PC-3 (cell line): ENCODE measurements at regions not wholly inside any gene's neighbourhood (a gene's known extent, or its start where the extent isn't known, plus 50 kb on each side); places are given as distances from the start of the nearest gene placed in this dataset.

Experiments used
- ATAC-seq: fragments of 200-7000 bp; cut with Tn5 transposase; 2 replicates; pipeline ENCODE4 v1.9.1; 2020; ENCODE audit warnings: mild to moderate bottlenecking, moderate library complexity
- BruUV-seq: library from RNA; stranded (reverse); fragments of 400-500 nt; replicated peaks from 2 replicates; lab custom pipeline; 2021; lab: Mats Ljungman, UMichigan
- CTCF ChIA-PET: fragments of 300-600 bp; sonication (Branson Sonifier 250); formaldehyde crosslinking; loops from one replicate; lab custom pipeline; 2022; ENCODE audit warnings: antibody characterized with exemption; lab: Charles Lee
- POLR2A ChIA-PET: fragments of 300-600 bp; sonication (Branson Sonifier 250); formaldehyde crosslinking; loops from one replicate; lab custom pipeline; 2022; ENCODE audit warnings: antibody characterized with exemption; ENCODE audit not compliant: unreplicated experiment; lab: Charles Lee
- DNase-seq: peaks from one replicate; pipeline ENCODE4 v3.0.0-alpha.2; 2015
- H2AFZ ChIP-seq: fragments of 300-600 bp; sonication (generic); 2 replicates; pipeline ENCODE4 v1.6.0; 2016; ENCODE audit warnings: antibody characterized with exemption, low read length
- H3F3A ChIP-seq: fragments of 300-600 bp; sonication (generic); one replicate; pipeline ENCODE4 v1.6.0; 2017; ENCODE audit warnings: antibody characterized with exemption, low read length, control low read depth, mild to moderate bottlenecking; ENCODE audit not compliant: unreplicated experiment
- H3K27ac ChIP-seq: fragments of 300-600 bp; sonication (generic); 2 replicates; pipeline ENCODE4 v1.5.1; 2016; ENCODE audit warnings: mild to moderate bottlenecking, low read length
- H3K27me3 ChIP-seq: fragments of 300-600 bp; sonication (generic); 2 replicates; pipeline ENCODE4 v1.6.1; 2016; ENCODE audit warnings: low read length, mixed read lengths
- H3K36me3 ChIP-seq: fragments of 300-600 bp; sonication (generic); 2 replicates; pipeline ENCODE4 v1.6.1; 2016; ENCODE audit warnings: low read depth, mixed run types, low read length, mixed read lengths
- H3K4me1 ChIP-seq: fragments of 300-600 bp; sonication (generic); 2 replicates; pipeline ENCODE4 v1.5.1; 2016; ENCODE audit warnings: low read length; ENCODE audit not compliant: insufficient read depth
- H3K4me2 ChIP-seq: fragments of 300-600 bp; sonication (generic); 2 replicates; pipeline ENCODE4 v1.6.0; 2016; ENCODE audit warnings: low read length
- H3K4me3 ChIP-seq: fragments of 300-600 bp; sonication (generic); 2 replicates; pipeline ENCODE4 v1.5.1; 2016; ENCODE audit warnings: mild to moderate bottlenecking, low read length, mixed read lengths
- H3K79me2 ChIP-seq: fragments of 300-600 bp; sonication (generic); 2 replicates; pipeline ENCODE4 v1.6.1; 2017; ENCODE audit warnings: low read length, mixed read lengths
- H3K9ac ChIP-seq: fragments of 300-600 bp; sonication (generic); 2 replicates; pipeline ENCODE4 v1.6.0; 2016; ENCODE audit warnings: mild to moderate bottlenecking, low read length
- H3K9me2 ChIP-seq: fragments of 300-600 bp; sonication (generic); replicated peaks from 2 replicates; pipeline ENCODE4 v1.6.1; 2016; ENCODE audit warnings: mixed run types, low read length, mixed read lengths
- H3K9me3 ChIP-seq: fragments of 300-600 bp; sonication (generic); 2 replicates; pipeline ENCODE4 v1.6.1; 2016; ENCODE audit warnings: low read length, mixed read lengths
- H4K20me1 ChIP-seq: fragments of 300-600 bp; sonication (generic); 2 replicates; pipeline ENCODE4 v1.6.1; 2016; ENCODE audit warnings: low read length, mixed read lengths
- CTCF ChIP-seq: fragments of 300-600 bp; sonication (generic); conservative IDR thresholded peaks from 2 replicates; pipeline ENCODE4 v1.5.1; 2017; ENCODE audit warnings: antibody characterized with exemption, low read depth, mild to moderate bottlenecking, low read length
- EZH2 ChIP-seq: fragments of 300-600 bp; sonication (generic); IDR thresholded peaks from one replicate; pipeline ENCODE4 v1.6.1; 2017; ENCODE audit warnings: antibody characterized with exemption, mild to moderate bottlenecking, low read length; ENCODE audit not compliant: unreplicated experiment
- EZH2phosphoT487 ChIP-seq: fragments of 300-600 bp; sonication (generic); IDR thresholded peaks from 2 replicates; pipeline ENCODE4 v1.6.1; 2018; ENCODE audit warnings: mild to moderate bottlenecking, antibody characterized with exemption, low read length, borderline replicate concordance
- intact Hi-C: fragments of 100-400 bp; cut with micrococcal nuclease; formaldehyde crosslinking; loops from 2 replicates; pipeline ENCODE4 v1.9.0; 2023

GRCh38 chr21:22343721-22344120 is 1345.5 kb downstream of the NCAM2 start:
- DNase-seq (no peak), ATAC-seq (no peak)
- CTCF ChIA-PET = no interaction called here
- H3K79me2 ChIP-seq = no peaks in the 10 kb centered on the region
- H4K20me1 ChIP-seq = no peaks in the 10 kb centered on the region
- BruUV-seq = no TSS peak
- no peaks in the 10 kb centered on the region for H3K9me2 ChIP-seq
- H3K36me3 ChIP-seq = no peaks in the 10 kb centered on the region
- no peaks in the 10 kb centered on the region for H3K4me1 ChIP-seq
- peaks cover 9% of the 10 kb centered on the region; the same call in 1 of the 2 replicates for H3K9me3 ChIP-seq
- no peak overlapping the region for H2AFZ ChIP-seq
- H3K4me2 ChIP-seq = no peak overlapping the region
- POLR2A ChIA-PET = no interaction called here
- no peaks in the 10 kb centered on the region for H3K27me3 ChIP-seq
- no peaks in the 10 kb centered on the region for H3F3A ChIP-seq
- no peak overlapping the region for H3K4me3 ChIP-seq
- intact Hi-C loops = no loop called here
- H3K9ac ChIP-seq = no peak overlapping the region
- no peak overlapping the region for H3K27ac ChIP-seq
- TF ChIP-seq EZH2phosphoT487 (no peak), CTCF (no peak), EZH2 (no peak)

- Histone ChIP-seq H3K36me3 (no peaks in the 10 kb centered on the region), H3K27ac (no peak overlapping the region), H3K4me3 (no peak overlapping the region), H3K27me3 (no peaks in the 10 kb centered on the region), H3K79me2 (no peaks in the 10 kb centered on the region), H3K9me3 (peaks cover 9% of the 10 kb centered on the region; the same call in 1 of the 2 replicates), H4K20me1 (no peaks in the 10 kb centered on the region), H3K9ac (no peak overlapping the region), H3F3A (no peaks in the 10 kb centered on the region), H2AFZ (no peak overlapping the region), H3K4me2 (no peak overlapping the region), H3K9me2 (no peaks in the 10 kb centered on the region), H3K4me1 (no peaks in the 10 kb centered on the region)
- ChIA-PET CTCF (no interaction called here), POLR2A (no interaction called here)
- intact Hi-C loops = no loop called here
- ATAC-seq (no peak), DNase-seq (no peak)
- no TSS peak for BruUV-seq
- no peak for TF ChIP-seq EZH2
- TF ChIP-seq CTCF = no peak
- no peak for TF ChIP-seq EZH2phosphoT487
Observed at GRCh38 chr21:22345624-22346023, 1347.4 kb downstream of the NCAM2 start.

- H3K27ac ChIP-seq = no peak overlapping the region
Observed at GRCh38 chr21:22346576-22346975, 1348.4 kb downstream of the NCAM2 start.

More at GRCh38 chr21:22346576-22346975, 1348.4 kb downstream of the NCAM2 start:
- Histone ChIP-seq H3K79me2 (no peaks in the 10 kb centered on the region), H3F3A (no peaks in the 10 kb centered on the region), H3K4me3 (no peak overlapping the region), H3K9ac (no peak overlapping the region), H3K4me1 (no peaks in the 10 kb centered on the region), H3K4me2 (no peak overlapping the region), H3K9me2 (no peaks in the 10 kb centered on the region), H3K9me3 (peaks cover 9% of the 10 kb centered on the region; the same call in 1 of the 2 replicates), H3K27me3 (no peaks in the 10 kb centered on the region), H2AFZ (no peak overlapping the region), H4K20me1 (no peaks in the 10 kb centered on the region), H3K36me3 (no peaks in the 10 kb centered on the region)
- ChIA-PET POLR2A (no interaction called here), CTCF (no interaction called here)
- DNase-seq = no peak
- intact Hi-C loops = no loop called here
- no TSS peak for BruUV-seq
- ATAC-seq = no peak
- no peak for TF ChIP-seq EZH2
- TF ChIP-seq CTCF = no peak
- no peak for TF ChIP-seq EZH2phosphoT487
